ENCODE measurements at regions not wholly inside any gene's neighbourhood (a gene's known extent, or its start where the extent isn't known, plus 50 kb on each side); places are given as distances from the start of the nearest gene placed in this dataset.

DNA sequence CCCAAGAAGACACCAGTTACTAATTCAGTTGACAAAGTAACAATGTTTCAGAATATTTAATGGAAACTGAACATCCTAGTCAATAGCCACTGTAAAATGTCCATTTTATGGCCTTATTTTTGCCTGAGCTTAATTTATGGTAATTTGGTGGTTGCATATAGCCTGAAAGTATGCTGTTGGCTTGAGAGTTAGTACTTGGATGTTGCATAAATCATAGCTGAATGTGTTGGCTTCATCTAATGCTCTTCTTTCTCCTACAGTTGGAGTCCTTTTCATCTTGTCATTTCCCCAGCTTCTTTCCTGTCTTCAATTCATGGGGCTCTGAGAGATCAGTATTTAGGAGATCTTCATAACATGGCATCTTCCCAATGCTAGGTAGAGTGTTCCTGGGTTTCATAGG is 164.6 kb downstream of the MAT2B start:
- no peak for TF ChIP-seq ZNF70 (CRISPR knock-in tag; IDR thresholded peaks at IDR 0.05)
- TF ChIP-seq ZNF565 (CRISPR knock-in tag; conservative IDR thresholded peaks at IDR 0.05; ENCODE audit: low read depth) = no peak
- no peak for TF ChIP-seq ZFP3 (CRISPR knock-in tag; IDR thresholded peaks at IDR 0.05)
- no peak for TF ChIP-seq RARB (CRISPR knock-in tag; IDR thresholded peaks at IDR 0.05)
- no peak for TF ChIP-seq TSHZ2 (CRISPR knock-in tag; IDR thresholded peaks at IDR 0.05)
- no peak for TF ChIP-seq ESRRG (CRISPR knock-in tag; IDR thresholded peaks at IDR 0.05)
- no peak for TF ChIP-seq TOX (CRISPR knock-in tag; IDR thresholded peaks at IDR 0.05; ENCODE audit: borderline replicate concordance)
- no peak for TF ChIP-seq SNAI2 (CRISPR knock-in tag; IDR thresholded peaks at IDR 0.05)
- no peak for TF ChIP-seq ARNTL (CRISPR knock-in tag; IDR thresholded peaks at IDR 0.05; ENCODE audit: borderline replicate concordance, low read depth)
- TF ChIP-seq PPARA (CRISPR knock-in tag; IDR thresholded peaks at IDR 0.05; ENCODE audit: borderline replicate concordance) = no peak
- no peak for TF ChIP-seq ZNF8 (CRISPR knock-in tag; IDR thresholded peaks at IDR 0.05)
- TF ChIP-seq, protein P1, sequence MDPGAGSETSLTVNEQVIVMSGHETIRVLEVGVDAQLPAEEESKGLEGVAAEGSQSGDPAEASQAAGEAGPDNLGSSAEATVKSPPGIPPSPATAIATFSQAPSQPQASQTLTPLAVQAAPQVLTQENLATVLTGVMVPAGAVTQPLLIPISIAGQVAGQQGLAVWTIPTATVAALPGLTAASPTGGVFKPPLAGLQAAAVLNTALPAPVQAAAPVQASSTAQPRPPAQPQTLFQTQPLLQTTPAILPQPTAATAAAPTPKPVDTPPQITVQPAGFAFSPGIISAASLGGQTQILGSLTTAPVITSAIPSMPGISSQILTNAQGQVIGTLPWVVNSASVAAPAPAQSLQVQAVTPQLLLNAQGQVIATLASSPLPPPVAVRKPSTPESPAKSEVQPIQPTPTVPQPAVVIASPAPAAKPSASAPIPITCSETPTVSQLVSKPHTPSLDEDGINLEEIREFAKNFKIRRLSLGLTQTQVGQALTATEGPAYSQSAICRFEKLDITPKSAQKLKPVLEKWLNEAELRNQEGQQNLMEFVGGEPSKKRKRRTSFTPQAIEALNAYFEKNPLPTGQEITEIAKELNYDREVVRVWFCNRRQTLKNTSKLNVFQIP (CRISPR knock-in tag; IDR thresholded peaks at IDR 0.05; ENCODE audit: borderline replicate concordance, low read depth) = no peak
- TF ChIP-seq CSDC2 (CRISPR knock-in tag; IDR thresholded peaks at IDR 0.05) = no peak
- TF ChIP-seq OSR1 (CRISPR knock-in tag; IDR thresholded peaks at IDR 0.05) = no peak
- ATAC-seq = no peak

DNA sequence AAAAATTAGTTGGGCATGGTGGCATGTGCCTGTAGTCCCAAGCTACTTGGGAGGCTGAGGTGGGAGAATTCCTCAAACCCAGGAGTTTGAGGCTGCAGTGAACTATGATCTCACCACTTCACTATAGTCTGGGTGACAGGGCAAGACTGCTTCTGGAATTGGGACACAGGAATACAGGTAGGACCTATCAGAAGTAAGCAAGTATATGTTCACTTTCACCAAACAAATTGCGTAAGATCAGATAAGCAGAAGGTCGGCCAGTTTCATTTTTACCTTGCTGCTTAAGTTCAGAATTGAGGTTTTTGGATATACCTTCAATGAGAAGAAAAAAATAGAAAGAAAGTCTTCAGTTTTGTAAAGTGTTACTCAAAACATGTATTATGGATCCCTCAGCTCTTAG is 171.7 kb downstream of the MAT2B start:
- ATAC-seq = no peak
- TF ChIP-seq RARB (CRISPR knock-in tag; IDR thresholded peaks at IDR 0.05) (no peak), GLIS3 (CRISPR knock-in tag; IDR thresholded peaks at IDR 0.05) (no peak), ZNF565 (CRISPR knock-in tag; conservative IDR thresholded peaks at IDR 0.05; ENCODE audit: low read depth) (no peak), ISL1 (CRISPR knock-in tag; IDR thresholded peaks at IDR 0.05) (no peak), BACH2 (CRISPR knock-in tag; IDR thresholded peaks at IDR 0.05; ENCODE audit: borderline replicate concordance) (no peak), ZFP30 (CRISPR knock-in tag; IDR thresholded peaks at IDR 0.05) (no peak), ZFP3 (CRISPR knock-in tag; IDR thresholded peaks at IDR 0.05) (no peak), ZNF8 (CRISPR knock-in tag; IDR thresholded peaks at IDR 0.05) (no peak), PPARA (CRISPR knock-in tag; IDR thresholded peaks at IDR 0.05; ENCODE audit: borderline replicate concordance) (no peak), TOX (CRISPR knock-in tag; IDR thresholded peaks at IDR 0.05; ENCODE audit: borderline replicate concordance) (no peak), CSDC2 (CRISPR knock-in tag; IDR thresholded peaks at IDR 0.05) (no peak), CREB5 (CRISPR knock-in tag; IDR thresholded peaks at IDR 0.05; ENCODE audit: low read depth) (no peak), ZC3H10 (CRISPR knock-in tag; IDR thresholded peaks at IDR 0.05) (no peak), OSR1 (CRISPR knock-in tag; IDR thresholded peaks at IDR 0.05) (no peak), TSHZ2 (CRISPR knock-in tag; IDR thresholded peaks at IDR 0.05) (no peak), ZNF70 (CRISPR knock-in tag; IDR thresholded peaks at IDR 0.05) (no peak), SNAI2 (CRISPR knock-in tag; IDR thresholded peaks at IDR 0.05) (no peak), ARNTL (CRISPR knock-in tag; IDR thresholded peaks at IDR 0.05; ENCODE audit: borderline replicate concordance, low read depth) (no peak)
- TF ChIP-seq, protein P2, sequence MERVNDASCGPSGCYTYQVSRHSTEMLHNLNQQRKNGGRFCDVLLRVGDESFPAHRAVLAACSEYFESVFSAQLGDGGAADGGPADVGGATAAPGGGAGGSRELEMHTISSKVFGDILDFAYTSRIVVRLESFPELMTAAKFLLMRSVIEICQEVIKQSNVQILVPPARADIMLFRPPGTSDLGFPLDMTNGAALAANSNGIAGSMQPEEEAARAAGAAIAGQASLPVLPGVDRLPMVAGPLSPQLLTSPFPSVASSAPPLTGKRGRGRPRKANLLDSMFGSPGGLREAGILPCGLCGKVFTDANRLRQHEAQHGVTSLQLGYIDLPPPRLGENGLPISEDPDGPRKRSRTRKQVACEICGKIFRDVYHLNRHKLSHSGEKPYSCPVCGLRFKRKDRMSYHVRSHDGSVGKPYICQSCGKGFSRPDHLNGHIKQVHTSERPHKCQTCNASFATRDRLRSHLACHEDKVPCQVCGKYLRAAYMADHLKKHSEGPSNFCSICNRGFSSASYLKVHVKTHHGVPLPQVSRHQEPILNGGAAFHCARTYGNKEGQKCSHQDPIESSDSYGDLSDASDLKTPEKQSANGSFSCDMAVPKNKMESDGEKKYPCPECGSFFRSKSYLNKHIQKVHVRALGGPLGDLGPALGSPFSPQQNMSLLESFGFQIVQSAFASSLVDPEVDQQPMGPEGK (CRISPR knock-in tag; IDR thresholded peaks at IDR 0.05; ENCODE audit: borderline replicate concordance) = no peak
- TF ChIP-seq, protein P1 (CRISPR knock-in tag; IDR thresholded peaks at IDR 0.05; ENCODE audit: borderline replicate concordance, low read depth) = no peak

All from SK-N-SH treated with all-trans-retinoic acid at 6 μM for 48 hours (cell line).